ENCODE measurements at regions not wholly inside any gene's neighbourhood (a gene's known extent, or its start where the extent isn't known, plus 50 kb on each side); places are given as distances from the start of the nearest gene placed in this dataset.

DNA sequence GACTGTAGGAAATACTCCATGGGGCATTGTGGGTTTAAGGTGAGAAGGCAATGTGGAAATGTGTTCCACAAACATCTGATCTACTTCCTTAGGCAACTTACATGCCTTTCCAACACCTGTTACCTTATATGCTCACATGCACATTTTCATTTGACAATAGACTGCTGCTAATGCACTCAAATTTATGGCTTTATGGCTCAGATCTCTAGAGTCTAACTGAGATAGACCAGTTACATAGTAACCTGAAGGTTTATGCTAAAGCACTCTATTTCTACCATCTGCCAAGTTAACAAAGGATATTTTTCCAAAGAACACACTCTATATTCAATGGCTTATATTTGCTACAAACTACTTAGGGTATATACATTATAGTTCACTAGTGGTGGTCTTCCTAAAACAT, 969.0 kb downstream of the TECRL start:
- TF ChIP-seq POLR2AphosphoS5 (IDR thresholded peaks at IDR 0.05; ENCODE audit: low read depth) (no peak), EZH2phosphoT487 (IDR thresholded peaks at IDR 0.05; ENCODE audit: unreplicated experiment) (no peak), JUNB (IDR thresholded peaks at IDR 0.05; ENCODE audit: unreplicated experiment) (no peak), EZH2 (IDR thresholded peaks at IDR 0.05; ENCODE audit: low read depth, unreplicated experiment) (no peak), ZNF114 (CRISPR knock-in tag; IDR thresholded peaks at IDR 0.05) (no peak), CREB1 (CRISPR knock-in tag; IDR thresholded peaks at IDR 0.05; ENCODE audit: low read depth) (no peak), ZNF331 (CRISPR knock-in tag; IDR thresholded peaks at IDR 0.05; ENCODE audit: low read depth) (no peak), STAT1 (IDR thresholded peaks at IDR 0.05; ENCODE audit: unreplicated experiment) (no peak), NANOG (IDR thresholded peaks at IDR 0.05; ENCODE audit: borderline replicate concordance) (no peak)
- TF ChIP-seq, protein P1, sequence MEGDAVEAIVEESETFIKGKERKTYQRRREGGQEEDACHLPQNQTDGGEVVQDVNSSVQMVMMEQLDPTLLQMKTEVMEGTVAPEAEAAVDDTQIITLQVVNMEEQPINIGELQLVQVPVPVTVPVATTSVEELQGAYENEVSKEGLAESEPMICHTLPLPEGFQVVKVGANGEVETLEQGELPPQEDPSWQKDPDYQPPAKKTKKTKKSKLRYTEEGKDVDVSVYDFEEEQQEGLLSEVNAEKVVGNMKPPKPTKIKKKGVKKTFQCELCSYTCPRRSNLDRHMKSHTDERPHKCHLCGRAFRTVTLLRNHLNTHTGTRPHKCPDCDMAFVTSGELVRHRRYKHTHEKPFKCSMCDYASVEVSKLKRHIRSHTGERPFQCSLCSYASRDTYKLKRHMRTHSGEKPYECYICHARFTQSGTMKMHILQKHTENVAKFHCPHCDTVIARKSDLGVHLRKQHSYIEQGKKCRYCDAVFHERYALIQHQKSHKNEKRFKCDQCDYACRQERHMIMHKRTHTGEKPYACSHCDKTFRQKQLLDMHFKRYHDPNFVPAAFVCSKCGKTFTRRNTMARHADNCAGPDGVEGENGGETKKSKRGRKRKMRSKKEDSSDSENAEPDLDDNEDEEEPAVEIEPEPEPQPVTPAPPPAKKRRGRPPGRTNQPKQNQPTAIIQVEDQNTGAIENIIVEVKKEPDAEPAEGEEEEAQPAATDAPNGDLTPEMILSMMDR (conservative IDR thresholded peaks at IDR 0.05; ENCODE audit: low read depth in 2 of 2), result no peak
- TF ChIP-seq, protein P2, sequence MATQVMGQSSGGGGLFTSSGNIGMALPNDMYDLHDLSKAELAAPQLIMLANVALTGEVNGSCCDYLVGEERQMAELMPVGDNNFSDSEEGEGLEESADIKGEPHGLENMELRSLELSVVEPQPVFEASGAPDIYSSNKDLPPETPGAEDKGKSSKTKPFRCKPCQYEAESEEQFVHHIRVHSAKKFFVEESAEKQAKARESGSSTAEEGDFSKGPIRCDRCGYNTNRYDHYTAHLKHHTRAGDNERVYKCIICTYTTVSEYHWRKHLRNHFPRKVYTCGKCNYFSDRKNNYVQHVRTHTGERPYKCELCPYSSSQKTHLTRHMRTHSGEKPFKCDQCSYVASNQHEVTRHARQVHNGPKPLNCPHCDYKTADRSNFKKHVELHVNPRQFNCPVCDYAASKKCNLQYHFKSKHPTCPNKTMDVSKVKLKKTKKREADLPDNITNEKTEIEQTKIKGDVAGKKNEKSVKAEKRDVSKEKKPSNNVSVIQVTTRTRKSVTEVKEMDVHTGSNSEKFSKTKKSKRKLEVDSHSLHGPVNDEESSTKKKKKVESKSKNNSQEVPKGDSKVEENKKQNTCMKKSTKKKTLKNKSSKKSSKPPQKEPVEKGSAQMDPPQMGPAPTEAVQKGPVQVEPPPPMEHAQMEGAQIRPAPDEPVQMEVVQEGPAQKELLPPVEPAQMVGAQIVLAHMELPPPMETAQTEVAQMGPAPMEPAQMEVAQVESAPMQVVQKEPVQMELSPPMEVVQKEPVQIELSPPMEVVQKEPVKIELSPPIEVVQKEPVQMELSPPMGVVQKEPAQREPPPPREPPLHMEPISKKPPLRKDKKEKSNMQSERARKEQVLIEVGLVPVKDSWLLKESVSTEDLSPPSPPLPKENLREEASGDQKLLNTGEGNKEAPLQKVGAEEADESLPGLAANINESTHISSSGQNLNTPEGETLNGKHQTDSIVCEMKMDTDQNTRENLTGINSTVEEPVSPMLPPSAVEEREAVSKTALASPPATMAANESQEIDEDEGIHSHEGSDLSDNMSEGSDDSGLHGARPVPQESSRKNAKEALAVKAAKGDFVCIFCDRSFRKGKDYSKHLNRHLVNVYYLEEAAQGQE (IDR thresholded peaks at IDR 0.05; ENCODE audit: unreplicated experiment), result no peak
- TF ChIP-seq, protein P3, sequence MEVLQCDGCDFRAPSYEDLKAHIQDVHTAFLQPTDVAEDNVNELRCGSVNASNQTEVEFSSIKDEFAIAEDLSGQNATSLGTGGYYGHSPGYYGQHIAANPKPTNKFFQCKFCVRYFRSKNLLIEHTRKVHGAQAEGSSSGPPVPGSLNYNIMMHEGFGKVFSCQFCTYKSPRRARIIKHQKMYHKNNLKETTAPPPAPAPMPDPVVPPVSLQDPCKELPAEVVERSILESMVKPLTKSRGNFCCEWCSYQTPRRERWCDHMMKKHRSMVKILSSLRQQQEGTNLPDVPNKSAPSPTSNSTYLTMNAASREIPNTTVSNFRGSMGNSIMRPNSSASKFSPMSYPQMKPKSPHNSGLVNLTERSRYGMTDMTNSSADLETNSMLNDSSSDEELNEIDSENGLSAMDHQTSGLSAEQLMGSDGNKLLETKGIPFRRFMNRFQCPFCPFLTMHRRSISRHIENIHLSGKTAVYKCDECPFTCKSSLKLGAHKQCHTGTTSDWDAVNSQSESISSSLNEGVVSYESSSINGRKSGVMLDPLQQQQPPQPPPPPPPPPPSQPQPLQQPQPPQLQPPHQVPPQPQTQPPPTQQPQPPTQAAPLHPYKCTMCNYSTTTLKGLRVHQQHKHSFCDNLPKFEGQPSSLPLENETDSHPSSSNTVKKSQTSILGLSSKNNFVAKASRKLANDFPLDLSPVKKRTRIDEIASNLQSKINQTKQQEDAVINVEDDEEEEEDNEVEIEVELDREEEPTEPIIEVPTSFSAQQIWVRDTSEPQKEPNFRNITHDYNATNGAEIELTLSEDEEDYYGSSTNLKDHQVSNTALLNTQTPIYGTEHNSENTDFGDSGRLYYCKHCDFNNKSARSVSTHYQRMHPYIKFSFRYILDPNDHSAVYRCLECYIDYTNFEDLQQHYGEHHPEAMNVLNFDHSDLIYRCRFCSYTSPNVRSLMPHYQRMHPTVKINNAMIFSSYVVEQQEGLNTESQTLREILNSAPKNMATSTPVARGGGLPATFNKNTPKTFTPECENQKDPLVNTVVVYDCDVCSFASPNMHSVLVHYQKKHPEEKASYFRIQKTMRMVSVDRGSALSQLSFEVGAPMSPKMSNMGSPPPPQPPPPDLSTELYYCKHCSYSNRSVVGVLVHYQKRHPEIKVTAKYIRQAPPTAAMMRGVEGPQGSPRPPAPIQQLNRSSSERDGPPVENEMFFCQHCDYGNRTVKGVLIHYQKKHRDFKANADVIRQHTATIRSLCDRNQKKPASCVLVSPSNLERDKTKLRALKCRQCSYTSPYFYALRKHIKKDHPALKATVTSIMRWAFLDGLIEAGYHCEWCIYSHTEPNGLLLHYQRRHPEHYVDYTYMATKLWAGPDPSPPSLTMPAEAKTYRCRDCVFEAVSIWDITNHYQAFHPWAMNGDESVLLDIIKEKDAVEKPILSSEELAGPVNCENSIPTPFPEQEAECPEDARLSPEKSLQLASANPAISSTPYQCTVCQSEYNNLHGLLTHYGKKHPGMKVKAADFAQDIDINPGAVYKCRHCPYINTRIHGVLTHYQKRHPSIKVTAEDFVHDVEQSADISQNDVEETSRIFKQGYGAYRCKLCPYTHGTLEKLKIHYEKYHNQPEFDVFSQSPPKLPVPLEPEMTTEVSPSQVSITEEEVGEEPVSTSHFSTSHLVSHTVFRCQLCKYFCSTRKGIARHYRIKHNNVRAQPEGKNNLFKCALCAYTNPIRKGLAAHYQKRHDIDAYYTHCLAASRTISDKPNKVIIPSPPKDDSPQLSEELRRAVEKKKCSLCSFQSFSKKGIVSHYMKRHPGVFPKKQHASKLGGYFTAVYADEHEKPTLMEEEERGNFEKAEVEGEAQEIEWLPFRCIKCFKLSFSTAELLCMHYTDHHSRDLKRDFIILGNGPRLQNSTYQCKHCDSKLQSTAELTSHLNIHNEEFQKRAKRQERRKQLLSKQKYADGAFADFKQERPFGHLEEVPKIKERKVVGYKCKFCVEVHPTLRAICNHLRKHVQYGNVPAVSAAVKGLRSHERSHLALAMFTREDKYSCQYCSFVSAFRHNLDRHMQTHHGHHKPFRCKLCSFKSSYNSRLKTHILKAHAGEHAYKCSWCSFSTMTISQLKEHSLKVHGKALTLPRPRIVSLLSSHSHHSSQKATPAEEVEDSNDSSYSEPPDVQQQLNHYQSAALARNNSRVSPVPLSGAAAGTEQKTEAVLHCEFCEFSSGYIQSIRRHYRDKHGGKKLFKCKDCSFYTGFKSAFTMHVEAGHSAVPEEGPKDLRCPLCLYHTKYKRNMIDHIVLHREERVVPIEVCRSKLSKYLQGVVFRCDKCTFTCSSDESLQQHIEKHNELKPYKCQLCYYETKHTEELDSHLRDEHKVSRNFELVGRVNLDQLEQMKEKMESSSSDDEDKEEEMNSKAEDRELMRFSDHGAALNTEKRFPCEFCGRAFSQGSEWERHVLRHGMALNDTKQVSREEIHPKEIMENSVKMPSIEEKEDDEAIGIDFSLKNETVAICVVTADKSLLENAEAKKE (CRISPR knock-in tag; IDR thresholded peaks at IDR 0.05), result no peak
